SHP77 (cell line): ENCODE measurements at regions not wholly inside any gene's neighbourhood (a gene's known extent, or its start where the extent isn't known, plus 50 kb on each side); places are given as distances from the start of the nearest gene placed in this dataset.
"Not testable (repeated sequence)": the region's sequence is repeated elsewhere in the genome, so short reads cannot be mapped to it uniquely, and the experiment has no call there.

Experiments used
- DNase-seq, 2 experiments: peaks; one replicate each; lab custom pipeline; 2025; lab: John Stamatoyannopoulos, UW

DNA sequence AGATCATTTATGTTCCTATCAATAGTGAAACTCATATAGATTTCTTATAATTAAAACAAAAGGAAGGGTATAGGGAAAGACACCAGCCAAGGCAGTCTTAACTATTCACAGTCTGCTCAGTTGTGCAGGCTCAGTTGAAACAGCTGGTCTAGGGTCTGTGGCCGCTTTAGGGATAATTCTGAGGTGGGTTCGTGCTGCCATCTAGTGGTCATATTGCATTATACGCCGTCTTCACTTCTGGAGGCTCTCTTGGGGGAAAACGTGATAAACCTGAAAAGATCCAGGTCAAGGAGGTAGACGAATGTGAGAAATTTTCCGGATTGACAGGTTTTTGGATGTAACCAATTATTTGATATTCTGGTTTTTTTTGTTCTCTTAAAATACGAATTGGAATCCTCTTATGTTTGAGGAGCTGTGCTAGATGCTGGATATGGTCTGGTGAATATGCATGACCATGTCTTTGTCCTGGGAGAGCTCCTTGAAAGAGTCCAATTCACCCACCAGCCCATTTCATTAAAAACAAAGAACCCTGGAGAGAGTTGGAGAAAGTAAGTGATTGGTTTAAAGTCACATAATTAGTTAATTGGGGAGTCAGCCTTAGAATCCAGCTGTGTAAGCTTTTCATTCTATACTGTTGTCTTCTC, 492.4 kb downstream of the PLCL1 start:
- peak; percentile 57 to 63 for DNase-seq

DNA sequence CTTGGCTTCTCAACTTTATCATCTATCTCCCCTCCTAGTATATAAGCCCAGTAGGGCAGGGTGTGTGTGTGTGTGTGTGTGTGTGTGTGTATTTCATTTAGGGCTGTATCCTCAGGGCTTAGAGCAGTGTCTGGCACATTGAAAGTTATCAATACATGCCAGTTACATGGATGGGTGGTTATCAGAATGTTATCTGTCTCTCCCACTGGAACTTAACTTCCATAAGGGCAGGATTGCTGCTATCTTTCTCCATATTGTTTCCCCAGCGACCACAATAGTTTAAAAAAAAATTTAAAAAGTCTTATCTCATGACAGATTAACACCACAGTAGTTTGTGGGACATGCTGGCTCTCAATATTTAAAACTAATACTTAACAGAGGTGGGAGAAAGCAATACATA, 488.9 kb downstream of the PLCL1 start:
- DNase-seq: no peak

DNA sequence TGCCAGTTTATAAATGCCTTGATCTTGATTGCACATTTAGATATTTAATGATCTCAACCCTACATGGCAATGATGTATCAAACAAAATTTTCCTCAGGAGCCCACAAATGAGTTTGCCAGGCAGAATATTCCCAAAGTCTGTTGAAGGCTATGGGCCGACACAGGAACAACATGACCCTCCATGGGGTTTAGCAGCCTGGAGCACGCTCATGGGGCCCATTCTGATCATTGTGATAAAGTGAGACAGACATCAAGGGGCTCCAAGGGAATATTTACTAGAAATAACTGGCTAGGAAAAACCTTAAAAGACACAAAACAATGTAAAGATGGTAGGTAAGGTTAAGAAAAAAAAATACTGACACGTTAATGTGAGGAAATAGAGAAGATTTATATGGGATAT, 485.4 kb downstream of the PLCL1 start:
- DNase-seq: no peak

DNA sequence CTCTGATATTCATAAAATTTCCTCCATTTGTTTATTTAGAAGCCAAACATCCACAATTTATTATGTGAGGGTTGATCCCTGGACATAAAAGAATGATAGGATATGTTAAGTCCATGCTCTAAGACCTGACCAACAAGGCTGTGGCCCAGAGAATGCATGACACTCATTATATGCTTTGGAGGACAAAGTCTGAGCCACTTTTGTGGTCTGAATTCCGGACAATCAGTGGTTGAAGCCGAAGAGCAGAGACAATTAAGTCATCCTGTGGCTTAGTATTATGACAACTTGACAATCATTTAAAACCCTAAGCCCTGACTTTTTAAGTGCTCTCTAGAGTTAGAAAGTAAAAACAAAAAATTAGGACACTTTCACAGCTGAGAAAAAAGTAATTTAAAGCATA, 483.3 kb downstream of the PLCL1 start:
- no peak for DNase-seq

DNA sequence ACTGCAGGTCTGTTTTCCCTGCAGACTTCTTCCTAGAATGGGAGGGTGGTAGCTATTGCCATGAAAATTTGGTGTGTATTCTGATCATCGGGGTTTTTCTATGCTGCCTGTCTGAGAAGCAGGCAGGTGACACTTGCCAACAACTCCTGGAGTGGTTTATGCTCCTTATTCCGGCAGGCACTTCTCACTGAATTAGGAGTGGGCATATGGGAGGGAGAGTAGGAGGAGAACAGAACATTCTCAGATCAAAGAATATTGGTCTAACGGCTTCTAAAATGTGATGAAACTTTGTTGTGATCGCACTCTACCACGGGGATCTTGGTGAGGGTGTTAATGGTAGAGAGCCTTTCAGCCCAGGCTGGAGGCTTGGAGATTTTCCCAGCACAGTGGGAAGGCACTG, 480.8 kb downstream of the PLCL1 start:
- no peak for DNase-seq

DNA sequence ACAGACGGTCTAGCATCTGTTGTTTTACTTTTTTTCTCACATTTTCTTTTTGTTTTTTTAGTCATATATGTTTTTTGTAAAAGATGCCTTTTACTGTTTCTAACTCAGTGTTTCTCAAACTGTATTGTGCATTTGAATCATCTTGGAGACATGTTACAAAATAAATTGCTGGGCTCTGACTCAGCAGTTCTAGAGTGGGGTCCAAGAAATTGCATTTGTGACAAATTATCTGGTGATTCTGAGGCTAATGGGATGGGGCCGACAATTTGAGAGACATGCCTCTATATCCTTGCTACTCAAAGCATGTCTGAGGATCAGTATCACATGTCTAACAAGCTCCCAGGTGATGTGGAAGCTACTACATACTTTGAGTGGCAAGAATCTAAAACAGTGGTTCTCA, 478.8 kb downstream of the PLCL1 start:
- no peak for DNase-seq

DNA sequence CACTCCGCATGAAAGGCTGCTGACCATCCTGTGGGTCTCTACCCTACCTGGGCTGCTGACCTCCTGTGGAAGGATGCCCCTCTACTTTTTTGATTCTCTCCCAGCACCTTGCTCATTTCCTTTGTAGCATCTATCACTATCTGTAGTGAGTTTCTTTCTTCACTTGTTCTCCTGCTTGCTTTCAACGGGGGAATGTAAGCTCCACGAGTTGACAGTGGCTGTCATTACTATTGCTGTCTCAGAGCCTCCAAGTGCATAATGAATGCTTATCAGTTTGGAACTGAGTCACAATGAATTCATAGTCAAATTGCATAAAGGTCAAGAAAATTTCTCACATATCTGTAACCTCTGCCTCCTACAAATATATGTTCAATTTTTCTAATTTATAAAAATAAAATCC, 477.7 kb downstream of the PLCL1 start:
- DNase-seq: no peak

DNA sequence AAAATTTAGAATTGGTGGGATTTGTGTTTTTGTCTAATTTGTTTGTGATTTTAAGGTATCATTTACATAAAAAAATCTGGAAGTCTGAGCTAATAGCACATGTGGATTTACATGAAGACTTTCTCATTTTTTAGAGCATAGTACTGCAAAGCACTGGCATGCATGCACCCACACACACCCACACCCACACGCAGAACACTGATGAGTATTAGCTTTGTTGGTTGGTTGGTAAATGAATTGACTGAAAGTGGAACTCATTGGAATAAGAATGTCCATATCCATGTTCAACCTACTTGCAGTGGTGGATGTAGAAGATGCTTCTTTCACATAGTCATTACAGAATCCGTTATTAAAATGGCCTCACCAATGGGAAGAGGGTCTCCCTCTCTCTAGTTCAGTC, 475.8 kb downstream of the PLCL1 start:
- no peak for DNase-seq

DNA sequence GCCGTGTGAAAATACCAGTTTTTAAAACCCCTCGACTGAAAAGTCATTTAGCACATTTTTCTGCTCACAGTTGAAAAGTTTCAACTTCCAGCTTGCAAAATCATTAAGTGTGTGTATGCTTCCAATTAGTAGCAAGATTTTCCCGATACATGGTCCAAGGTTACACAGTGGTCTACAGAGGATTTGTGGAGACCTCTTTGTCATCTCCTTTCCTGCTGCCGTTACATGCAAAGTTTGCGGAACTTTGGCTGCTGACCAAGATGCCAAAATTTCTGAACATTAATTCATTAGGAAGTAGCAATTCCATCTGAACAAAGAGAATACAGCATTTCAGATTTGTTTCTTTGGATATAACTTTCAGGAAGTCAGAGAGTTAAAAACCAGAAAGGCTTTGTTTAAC, 474.6 kb downstream of the PLCL1 start:
- DNase-seq: no peak

DNA sequence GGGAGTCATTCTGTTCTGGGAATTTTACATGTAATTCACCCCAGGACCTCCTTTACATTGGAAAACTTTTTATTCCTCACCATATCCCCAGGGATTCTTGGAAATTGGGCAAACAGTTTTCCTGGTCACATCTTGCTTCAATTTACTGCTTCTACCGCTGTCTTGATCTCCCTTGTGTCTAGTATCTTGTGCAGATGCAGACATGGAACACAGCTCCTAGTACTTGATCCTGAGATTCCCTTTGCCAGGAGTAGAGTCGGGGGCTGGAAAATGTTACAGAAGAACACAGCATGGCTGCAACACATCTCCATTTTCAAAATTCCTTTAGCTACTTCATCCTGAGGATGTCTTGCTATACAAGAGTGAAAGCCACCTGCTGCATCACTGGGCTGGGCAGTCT, 472.8 kb downstream of the PLCL1 start:
- DNase-seq: no peak

DNA sequence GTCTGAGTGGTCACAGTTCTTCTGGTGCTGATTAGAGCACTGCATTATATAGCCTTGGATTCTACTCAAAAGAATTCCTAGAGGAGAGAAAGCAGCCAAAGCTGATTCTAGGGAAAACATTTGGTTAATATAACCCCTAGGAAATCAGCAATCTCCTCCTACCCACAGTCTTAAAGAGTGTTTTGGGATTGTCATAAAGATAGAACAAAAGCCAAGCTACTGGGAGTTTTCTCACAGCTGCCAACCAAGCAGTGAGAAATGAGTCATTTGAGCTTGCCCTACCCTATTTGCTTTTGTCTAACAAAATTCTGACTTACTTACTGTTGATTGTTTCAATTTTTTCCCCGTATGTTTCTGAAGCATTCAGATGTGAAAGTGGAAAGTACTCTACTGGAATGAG, 469.3 kb downstream of the PLCL1 start:
- DNase-seq: no peak

DNA sequence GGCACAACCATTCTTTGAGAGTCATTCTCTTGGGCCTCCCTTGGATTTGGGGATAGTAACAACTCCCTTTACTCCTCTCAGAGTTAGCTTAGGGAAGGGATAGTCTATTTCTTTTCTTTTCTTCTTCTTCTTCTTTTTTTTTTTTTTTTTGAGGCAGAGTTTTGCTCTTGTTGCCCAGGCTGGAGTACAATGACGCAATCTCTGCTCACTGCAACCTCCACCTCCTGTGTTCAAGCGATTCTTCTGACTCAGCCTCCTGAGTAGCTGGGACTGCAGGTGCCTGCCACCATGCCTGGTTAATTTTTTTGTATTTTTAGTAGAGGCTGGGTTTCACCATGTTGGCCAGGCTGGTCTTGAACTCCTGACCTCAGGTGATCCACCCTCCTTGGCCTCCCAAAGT, 465.8 kb downstream of the PLCL1 start:
- not testable (repeated sequence) for DNase-seq

DNA sequence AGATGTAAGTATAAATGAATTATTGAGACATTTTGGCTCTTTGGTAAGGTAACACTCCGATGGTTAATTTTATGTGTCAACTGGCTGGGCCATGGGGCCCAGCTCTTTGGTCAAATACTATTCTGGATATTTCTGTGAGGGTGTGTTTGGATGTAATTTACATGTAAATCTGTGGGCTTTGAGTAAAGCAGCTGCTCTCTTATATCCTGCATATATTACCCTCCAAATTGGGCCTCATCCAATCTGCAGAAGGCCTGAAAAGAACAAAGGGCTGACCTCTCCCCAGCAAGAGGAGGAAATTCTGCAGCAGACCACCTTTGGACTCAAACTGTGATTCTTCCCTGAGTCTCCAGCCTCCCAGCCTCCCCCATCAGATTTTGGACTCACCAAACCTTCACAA, 464.1 kb downstream of the PLCL1 start:
- no peak for DNase-seq

DNA sequence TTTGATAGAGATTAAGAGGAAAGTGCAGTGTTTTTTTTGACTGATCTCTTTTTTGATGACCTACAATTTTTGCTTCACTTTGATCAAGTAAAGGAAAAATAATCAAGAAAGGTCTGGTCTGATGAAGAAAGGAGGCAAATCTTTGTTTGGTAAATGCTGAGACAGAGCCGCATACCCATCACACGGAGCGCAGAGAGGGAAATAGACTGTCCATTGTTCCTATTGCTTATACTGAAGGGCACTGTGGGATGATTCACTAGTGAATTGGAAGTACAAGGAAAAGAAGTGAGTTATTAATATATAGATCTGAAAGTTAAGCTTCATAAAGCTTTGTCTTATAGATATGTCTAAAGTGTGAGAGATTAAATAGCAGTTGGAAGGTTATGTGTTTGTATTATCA, 455.1 kb downstream of the PLCL1 start:
- no peak for DNase-seq

DNA sequence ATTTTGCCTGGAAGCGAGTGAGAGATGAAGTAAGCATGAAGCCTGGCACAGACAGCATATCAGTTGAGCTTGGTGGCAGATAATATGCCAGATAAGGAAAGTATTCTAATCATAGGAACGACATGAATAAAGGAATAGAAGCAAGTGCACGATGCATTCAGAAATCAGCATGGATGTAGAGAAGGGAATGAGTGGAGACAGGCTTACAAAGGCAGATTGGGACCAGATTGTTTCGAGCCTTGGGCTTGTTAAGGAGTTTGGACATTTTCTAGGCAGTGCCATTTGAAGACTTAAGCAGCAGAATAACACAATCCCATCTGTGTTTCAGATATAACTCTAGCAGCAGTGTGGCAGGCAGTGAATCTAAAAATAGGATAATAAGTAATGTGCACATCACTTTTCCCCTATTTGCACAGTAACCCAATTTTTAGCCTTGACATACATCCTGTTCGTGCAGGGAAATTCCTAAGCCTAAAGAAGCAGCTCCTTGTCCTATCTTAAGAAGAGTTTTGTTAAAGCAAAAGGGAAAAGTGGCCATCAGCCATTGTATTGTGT, 450.2 kb downstream of the PLCL1 start:
- no peak for DNase-seq

DNA sequence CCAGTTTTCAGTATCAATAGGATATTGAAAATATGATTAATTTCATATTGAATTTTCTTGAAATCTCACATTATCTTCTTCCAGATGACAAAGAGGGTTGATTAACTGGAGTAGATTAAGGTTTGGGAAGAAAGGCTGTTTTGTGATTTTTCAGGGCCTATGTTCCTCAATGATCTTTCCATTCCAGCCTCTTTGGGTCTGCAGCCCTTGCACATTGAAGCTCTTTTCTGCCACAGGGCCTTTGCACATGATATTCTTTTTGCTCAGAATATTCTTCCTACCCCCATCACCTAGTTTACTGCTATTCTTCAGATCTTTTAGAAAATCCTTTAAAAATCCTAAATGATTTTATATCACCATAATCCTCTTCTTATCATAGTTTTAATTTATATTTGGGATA, 449.6 kb downstream of the PLCL1 start:
- no peak for DNase-seq

DNA sequence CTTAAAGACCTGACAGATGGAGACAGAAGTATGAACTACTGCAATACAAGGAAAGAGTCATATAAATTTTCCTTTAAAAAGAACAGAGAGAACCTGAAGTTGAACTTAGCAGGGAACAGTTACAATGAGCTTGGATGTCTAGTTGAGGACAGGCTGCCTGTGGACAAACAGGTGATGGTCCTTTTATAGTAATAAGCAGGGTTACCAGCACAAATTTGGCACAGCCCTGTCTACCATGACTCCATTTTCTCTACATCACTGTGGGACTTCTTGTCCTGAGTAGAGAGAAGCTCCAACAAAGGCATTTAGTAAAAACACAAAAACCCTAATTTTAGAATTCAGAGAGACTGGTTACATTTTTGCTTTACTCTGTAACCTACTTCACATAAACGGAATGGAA, 448.1 kb downstream of the PLCL1 start:
- no peak for DNase-seq

DNA sequence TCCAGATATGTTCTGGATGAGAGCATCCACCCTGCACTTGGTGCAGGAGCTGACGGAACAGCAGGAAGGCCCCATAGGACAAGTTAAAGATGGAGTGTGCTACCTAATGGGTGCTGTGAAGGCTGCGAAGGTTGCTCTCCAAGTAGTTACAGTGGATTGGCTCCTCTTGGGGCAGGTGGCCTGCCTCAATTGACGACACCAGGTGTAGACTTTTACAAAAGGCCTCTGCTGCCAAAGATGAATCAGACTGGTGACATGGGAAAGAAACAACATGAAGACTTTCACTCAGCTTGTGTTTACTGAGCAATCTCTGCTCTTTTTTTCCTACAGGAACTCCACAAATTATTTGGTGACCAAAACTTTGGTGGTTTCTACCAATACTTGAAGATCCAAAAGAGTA, 437.7 kb downstream of the PLCL1 start:
- no peak for DNase-seq

DNA sequence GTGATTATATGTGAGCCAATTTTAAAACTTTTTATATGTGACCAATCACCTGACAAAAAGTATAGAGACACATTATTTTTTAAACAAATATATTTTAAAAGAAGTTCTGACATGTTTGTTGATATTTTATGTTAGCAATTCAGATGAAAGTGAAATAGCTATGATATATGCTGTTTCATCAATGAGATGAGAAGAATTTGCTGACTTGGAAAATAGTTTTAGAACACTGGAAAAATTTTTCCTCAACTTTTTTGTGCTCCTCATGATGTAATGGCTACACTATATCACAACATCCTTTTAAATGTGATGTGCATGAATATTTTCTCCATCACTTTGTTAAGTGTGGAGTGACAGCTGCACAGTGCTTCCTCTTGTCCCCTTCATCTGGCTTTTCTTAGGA, 434.0 kb downstream of the PLCL1 start:
- no peak for DNase-seq

DNA sequence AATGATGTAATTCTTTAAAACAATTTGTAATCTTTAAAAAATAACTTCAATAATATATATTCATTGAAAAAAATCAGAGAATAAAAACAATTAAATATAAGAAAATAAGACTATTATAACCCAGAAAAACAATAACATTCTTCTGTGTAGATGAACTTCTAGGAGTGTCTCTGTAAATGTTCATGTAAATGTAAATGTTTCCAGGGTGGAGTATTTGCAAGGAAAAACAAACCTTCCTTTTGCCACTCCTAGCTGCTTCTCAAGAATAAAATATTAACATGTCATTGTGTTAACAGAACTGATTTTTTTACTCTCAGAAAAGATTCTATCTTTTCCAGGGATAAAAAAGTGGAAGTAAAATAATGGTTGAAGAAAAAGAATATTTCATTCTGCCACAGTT, 431.9 kb downstream of the PLCL1 start:
- DNase-seq: no peak

DNA sequence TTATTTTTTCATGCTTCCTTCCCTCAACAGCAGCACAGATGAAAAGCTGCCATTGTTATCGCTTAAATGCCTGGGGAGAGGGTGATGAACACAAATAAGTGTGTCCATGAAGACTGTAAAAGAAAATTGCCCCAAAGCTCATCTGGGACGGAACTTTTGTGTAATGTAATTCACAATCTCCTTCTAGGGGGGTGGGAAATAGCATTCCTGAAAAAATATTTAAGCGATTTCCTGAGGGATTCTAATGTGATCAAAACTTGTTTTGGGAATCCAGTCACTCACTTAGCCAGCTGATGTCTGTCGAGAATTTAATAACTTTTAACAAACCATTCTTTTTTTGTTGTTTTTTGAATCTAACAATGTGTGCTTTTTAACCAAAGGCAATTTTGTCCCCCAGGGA, 427.9 kb downstream of the PLCL1 start:
- no peak for DNase-seq

DNA sequence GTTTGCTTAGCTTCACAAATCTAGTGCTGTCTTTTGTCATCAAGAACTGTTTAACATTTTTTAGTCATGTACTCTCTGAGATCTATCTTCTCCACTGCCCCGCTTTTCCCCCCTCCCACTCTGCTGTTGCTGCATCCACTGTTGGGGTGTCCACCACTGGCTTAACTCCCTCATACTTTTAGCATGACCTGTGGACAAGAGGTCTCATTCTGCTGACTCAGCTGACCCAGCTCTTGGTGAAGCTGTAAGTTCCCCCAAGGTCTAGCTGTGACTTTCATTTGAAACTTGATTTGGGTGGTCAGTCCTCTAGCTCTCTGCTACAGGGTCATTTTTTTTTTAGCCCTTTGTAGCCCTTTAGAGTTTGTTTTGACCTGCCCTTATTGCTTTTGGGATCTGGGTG, 427.2 kb downstream of the PLCL1 start:
- no peak for DNase-seq

DNA sequence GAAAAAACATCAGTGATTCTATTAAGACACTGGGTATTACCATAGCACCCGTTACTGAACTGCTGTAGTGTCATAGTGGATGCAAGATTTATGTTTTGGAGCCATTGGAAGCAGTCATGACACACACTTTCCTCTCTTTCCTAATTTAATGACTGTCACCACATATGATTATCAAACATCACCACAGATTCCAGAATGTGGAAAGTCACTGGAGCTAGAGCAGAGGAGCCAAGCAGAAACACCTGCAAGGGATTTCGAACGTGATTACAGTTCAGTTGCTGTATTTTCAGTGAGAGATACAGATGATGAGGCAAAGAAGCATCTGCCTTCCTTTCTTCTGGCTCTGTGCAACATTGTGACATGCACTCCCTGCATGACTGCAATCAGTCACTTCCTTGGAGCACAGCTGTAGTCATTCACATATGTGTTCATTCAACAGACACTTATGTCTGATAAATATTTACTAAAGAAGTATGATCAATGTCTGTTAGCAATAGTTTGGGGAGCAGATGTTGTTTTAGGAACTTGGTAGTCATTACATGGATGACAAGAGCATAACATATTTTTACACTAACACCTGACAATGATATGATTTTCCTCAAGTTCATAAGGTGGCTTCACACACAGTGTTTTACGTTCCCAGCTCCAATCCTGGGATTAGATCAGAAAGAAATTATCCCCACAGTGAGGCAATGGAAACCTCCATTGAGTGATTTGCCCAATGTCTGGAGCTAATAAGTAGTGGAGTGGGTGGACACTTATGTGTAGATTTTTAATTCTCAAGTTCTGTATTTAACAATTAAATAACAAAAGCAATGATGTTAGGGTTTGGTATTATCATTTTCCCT, 416.6 kb downstream of the PLCL1 start:
- DNase-seq: no peak

DNA sequence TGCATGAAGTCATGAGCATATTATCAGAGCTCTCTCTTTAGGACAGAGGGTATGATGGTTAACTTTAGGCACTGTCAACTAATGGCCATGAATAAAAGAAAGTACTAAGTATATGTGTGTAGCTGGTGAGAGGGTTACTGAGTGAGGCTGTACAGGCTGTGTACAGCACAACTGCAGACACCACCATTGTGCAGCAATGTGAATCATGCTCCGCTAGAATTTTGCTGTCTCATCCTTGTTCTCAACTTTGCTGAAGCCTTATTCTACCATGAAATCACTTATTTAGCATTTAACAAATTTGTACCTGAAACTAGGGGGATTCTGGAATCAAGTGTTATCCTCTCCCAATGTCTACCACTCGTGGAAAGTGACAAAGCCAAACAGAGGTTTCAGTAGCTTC, 414.9 kb downstream of the PLCL1 start:
- DNase-seq: no peak
